Activated naive CD4-positive, alpha-beta T cell treated with anti-CD3 and anti-CD28 coated beads, Interleukin-2, amount 10 ng/mL, durations not matched to agents 7 days and 5 days (primary cell): ENCODE measurements at regions not wholly inside any gene's neighbourhood (a gene's known extent, or its start where the extent isn't known, plus 50 kb on each side); places are given as distances from the start of the nearest gene placed in this dataset.
"Not testable (repeated sequence)": the region's sequence is repeated elsewhere in the genome, so short reads cannot be mapped to it uniquely, and the experiment has no call there.

ENCODE experiments used
- CTCF ChIA-PET: fragments of 350-600 bp; sonication (Branson Sonifier 250); formaldehyde crosslinking; loops from one replicate; lab custom pipeline; 2021; ENCODE audit warnings: antibody characterized with exemption; lab: Charles Lee
- DNase-seq: peaks from one replicate; pipeline ENCODE4 v3.0.0-alpha.2; 2020
- H3K27ac Mint-ChIP-seq: one replicate; pipeline ENCODE4 v1.8.0; 2021; ENCODE audit warnings: mild to moderate bottlenecking, moderate library complexity, mixed read lengths
- H3K27me3 Mint-ChIP-seq: one replicate; pipeline ENCODE4 v1.8.0; 2021; ENCODE audit warnings: mild to moderate bottlenecking, mixed read lengths
- H3K36me3 Mint-ChIP-seq: one replicate; pipeline ENCODE4 v1.8.0; 2021; ENCODE audit warnings: mixed read lengths
- H3K4me1 Mint-ChIP-seq: one replicate; pipeline ENCODE4 v1.8.0; 2021; ENCODE audit warnings: mixed read lengths
- H3K4me3 Mint-ChIP-seq: one replicate; pipeline ENCODE4 v1.8.0; 2021; ENCODE audit warnings: mild to moderate bottlenecking, moderate library complexity, mixed read lengths
- H3K9me3 Mint-ChIP-seq: one replicate; pipeline ENCODE4 v1.8.0; 2021; ENCODE audit warnings: mixed read lengths

DNA sequence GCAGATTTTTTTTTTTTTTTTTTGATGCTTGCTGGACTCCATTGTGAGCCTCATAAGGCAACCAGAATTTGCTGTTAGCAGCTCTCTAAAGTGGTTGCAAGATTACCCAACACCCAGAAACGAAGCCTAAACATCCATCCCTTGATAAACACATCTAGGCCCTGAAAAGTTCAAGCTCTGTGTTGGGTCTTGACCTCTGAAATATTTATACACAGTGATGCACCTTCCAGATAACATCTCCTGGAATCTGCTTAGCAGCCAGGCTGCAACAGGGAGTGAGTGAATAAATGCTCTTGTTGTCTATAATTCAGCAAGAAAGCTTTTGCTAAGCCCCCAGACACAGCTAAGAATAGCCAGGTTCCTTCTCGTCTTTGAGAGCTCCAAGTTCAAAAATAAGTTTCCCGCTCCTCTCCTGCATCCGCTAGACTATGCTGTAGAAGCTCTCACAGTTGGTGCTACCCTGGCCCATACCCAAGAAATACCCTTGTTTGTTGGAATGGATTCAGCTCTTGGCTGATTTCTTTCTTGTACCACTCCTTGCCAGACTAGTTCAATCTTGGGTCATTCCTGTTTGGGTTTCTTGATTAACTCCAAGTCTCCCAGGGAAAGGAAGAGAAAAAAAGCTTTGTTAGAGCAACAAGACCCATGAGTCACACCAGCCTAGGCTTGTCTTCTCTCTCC is 610.6 kb upstream of the TBX3 start:
- Mint-ChIP-seq H3K27ac (no peak overlapping the region), H3K4me3 (no peak overlapping the region), H3K27me3 (no peaks in the 10 kb centered on the region), H3K9me3 (peaks cover 8% of the 10 kb centered on the region), H3K36me3 (no peaks in the 10 kb centered on the region), H3K4me1 (no peaks in the 10 kb centered on the region)
- DNase-seq, result no peak
- CTCF ChIA-PET, result no interaction called here

DNA sequence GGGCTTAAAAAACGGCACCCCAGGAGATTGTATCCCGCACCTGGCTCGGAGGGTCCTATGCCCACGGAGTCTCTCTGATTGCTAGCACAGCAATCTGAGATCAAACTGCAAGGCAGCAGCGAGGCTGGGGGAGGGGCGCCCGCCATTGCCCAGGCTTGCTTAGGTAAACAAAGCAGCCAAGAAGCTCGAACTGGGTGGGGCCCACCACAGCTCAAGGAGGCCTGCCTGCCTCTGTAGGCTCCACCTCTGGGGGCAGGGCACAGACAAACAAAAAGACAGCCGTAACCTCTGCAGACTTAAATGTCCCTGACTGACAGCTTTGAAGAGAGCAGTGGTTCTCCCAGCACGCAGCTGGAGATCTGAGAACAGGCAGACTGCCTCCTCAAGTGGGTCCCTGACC is 601.5 kb upstream of the TBX3 start:
- DNase-seq, H3K36me3 Mint-ChIP-seq, H3K9me3 Mint-ChIP-seq, H3K27ac Mint-ChIP-seq, H3K27me3 Mint-ChIP-seq, H3K4me1 Mint-ChIP-seq, CTCF ChIA-PET, H3K4me3 Mint-ChIP-seq: not testable (repeated sequence)

DNA sequence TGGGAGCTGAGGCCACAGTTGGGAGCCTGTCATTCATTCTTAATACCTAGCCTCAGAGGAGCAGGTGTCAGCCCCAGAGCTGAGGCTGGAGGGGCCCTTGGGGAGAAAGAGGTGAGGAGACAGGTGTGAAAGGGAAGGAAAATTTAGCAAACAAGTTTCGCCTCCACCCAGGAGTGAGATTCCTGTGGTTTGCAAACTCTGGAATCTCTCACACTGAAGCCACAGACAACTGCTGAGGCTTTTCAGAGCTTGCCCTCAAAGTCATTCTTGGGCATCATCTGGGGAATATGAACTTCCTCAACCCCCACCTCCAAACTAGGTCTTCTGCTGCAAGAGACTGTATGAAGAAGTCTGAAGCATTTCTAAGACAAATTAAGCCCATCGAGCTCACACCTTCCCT is 589.5 kb upstream of the TBX3 start:
- no peak for DNase-seq
- Mint-ChIP-seq H3K4me3 (no peak overlapping the region), H3K4me1 (no peaks in the 10 kb centered on the region), H3K9me3 (peaks cover 7% of the 10 kb centered on the region), H3K36me3 (no peaks in the 10 kb centered on the region), H3K27ac (no peak overlapping the region), H3K27me3 (no peaks in the 10 kb centered on the region)
- CTCF ChIA-PET, result no interaction called here

- H3K27ac Mint-ChIP-seq, result no peak overlapping the region
- H3K27me3 Mint-ChIP-seq, result no peaks in the 10 kb centered on the region
- CTCF ChIA-PET, result no interaction called here
- H3K4me1 Mint-ChIP-seq, result no peaks in the 10 kb centered on the region
- peaks cover 5% of the 10 kb centered on the region for H3K9me3 Mint-ChIP-seq
- no peaks in the 10 kb centered on the region for H3K36me3 Mint-ChIP-seq
- no peak for DNase-seq
- H3K4me3 Mint-ChIP-seq, result no peak overlapping the region
Observed at GRCh38 chr12:115268451-115268850, 584.5 kb upstream of the TBX3 start.

DNA sequence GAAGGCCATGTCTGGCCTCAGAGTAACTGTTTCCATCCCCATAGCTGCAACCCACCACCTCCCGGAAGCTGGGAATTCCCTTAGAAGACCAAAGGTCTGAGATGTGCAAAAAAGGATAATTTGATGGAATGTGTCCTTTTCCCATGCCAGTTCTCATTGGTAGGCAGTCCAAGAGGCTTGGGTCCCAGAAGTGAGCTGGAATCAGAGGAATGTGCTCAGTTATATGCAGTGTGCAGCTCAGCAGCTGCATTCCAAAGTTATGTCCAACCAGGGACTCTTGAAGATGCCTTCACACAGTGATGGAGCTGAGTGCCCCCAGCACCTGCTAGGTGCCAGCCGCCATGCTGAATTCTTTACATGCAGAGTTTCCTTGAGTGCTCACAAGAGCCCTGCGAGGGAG is 583.9 kb upstream of the TBX3 start:
- no peak overlapping the region for H3K27ac Mint-ChIP-seq
- CTCF ChIA-PET, result no interaction called here
- H3K9me3 Mint-ChIP-seq, result peaks cover 5% of the 10 kb centered on the region
- DNase-seq, result no peak
- H3K4me1 Mint-ChIP-seq, result no peaks in the 10 kb centered on the region
- no peaks in the 10 kb centered on the region for H3K27me3 Mint-ChIP-seq
- no peaks in the 10 kb centered on the region for H3K36me3 Mint-ChIP-seq
- H3K4me3 Mint-ChIP-seq, result no peak overlapping the region

GRCh38 chr12:115267464-115267863 is 583.5 kb upstream of the TBX3 start:
- CTCF ChIA-PET, result no interaction called here

DNA sequence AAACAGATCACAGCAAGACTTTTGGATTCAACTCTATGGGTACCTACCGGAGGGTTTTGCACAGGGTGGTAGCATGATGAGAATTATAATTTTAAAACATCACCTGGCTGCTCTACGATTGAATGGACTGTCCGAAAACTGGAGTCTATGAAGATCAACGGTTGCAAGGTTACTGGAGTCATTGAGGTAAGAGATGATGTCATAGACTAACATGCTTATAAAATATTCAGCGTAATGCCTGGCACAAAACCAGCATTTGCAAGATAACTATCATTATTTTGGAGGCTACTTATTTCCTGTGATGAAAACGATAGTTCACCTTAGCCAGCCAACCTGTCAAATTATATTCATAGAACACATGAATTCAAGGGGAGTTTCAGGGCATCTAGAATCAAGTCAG is 580.6 kb upstream of the TBX3 start:
- no peaks in the 10 kb centered on the region for H3K4me1 Mint-ChIP-seq
- no peak overlapping the region for H3K4me3 Mint-ChIP-seq
- no peak for DNase-seq
- peaks cover 3% of the 10 kb centered on the region for H3K9me3 Mint-ChIP-seq
- no peaks in the 10 kb centered on the region for H3K36me3 Mint-ChIP-seq
- CTCF ChIA-PET, result no interaction called here
- H3K27me3 Mint-ChIP-seq, result no peaks in the 10 kb centered on the region
- H3K27ac Mint-ChIP-seq, result no peak overlapping the region

More at GRCh38 chr12:115267464-115267863, 583.5 kb upstream of the TBX3 start:
- Mint-ChIP-seq H3K4me1 (no peaks in the 10 kb centered on the region), H3K27me3 (no peaks in the 10 kb centered on the region), H3K9me3 (peaks cover 5% of the 10 kb centered on the region), H3K4me3 (no peak overlapping the region), H3K27ac (no peak overlapping the region), H3K36me3 (no peaks in the 10 kb centered on the region)
- no peak for DNase-seq

DNA sequence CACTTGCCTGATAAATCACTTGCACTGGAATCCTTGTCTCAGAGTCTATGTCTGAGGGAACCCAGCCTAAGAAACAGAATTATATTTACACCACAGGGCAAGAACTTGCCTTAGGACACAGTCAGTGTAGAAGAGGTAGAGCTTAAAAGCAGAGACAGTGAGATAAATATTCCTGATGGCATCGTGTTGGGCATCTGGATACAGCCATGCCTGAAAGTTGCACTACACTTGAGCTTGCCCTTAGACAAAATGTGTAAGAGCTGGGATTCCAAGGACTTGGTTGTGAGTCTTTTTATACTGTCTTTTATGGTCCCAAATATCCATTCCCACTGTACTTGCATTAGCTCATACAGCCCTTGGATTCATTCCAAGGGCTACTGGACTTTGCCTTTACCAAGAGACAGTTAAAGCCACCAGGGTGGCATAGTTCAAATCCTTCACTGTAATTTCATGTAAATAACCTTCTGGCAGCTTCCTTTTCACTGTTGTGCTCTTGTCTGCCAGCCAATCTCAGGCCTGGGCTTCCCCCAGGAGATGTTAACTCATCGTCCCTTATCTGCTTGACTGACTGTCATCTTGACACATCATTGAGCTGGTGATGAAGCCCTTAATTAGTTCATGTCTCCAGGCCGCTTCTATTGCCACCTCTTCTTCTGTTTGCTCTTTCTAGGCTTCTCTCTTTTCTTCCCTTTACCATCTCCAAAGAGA is 577.9 kb upstream of the TBX3 start:
- H3K9me3 Mint-ChIP-seq, result peaks cover 4% of the 10 kb centered on the region
- DNase-seq, result no peak
- no peaks in the 10 kb centered on the region for H3K27me3 Mint-ChIP-seq
- no peaks in the 10 kb centered on the region for H3K4me1 Mint-ChIP-seq
- H3K27ac Mint-ChIP-seq, result no peak overlapping the region
- no peak overlapping the region for H3K4me3 Mint-ChIP-seq
- no peaks in the 10 kb centered on the region for H3K36me3 Mint-ChIP-seq
- CTCF ChIA-PET, result no interaction called here

- CTCF ChIA-PET, result no interaction called here
- DNase-seq, result no peak
- Mint-ChIP-seq H3K4me1 (no peaks in the 10 kb centered on the region), H3K4me3 (no peak overlapping the region), H3K9me3 (peaks cover 4% of the 10 kb centered on the region), H3K27ac (no peak overlapping the region), H3K27me3 (no peaks in the 10 kb centered on the region), H3K36me3 (no peaks in the 10 kb centered on the region)
Observed at GRCh38 chr12:115260762-115261675, 577.0 kb upstream of the TBX3 start.

- CTCF ChIA-PET, result no interaction called here
- no peaks in the 10 kb centered on the region for H3K36me3 Mint-ChIP-seq
- H3K9me3 Mint-ChIP-seq, result peaks cover 4% of the 10 kb centered on the region
- DNase-seq, result no peak
- no peak overlapping the region for H3K27ac Mint-ChIP-seq
- no peaks in the 10 kb centered on the region for H3K4me1 Mint-ChIP-seq
- no peak overlapping the region for H3K4me3 Mint-ChIP-seq
- H3K27me3 Mint-ChIP-seq, result no peaks in the 10 kb centered on the region
Observed at GRCh38 chr12:115259968-115260747, 576.2 kb upstream of the TBX3 start.

GRCh38 chr12:115257791-115258190 is 573.8 kb upstream of the TBX3 start:
- Mint-ChIP-seq H3K27me3 (no peaks in the 10 kb centered on the region), H3K36me3 (no peaks in the 10 kb centered on the region), H3K27ac (no peak overlapping the region), H3K9me3 (peaks cover 6% of the 10 kb centered on the region), H3K4me3 (no peak overlapping the region), H3K4me1 (no peaks in the 10 kb centered on the region)
- CTCF ChIA-PET, result no interaction called here
- DNase-seq, result no peak

GRCh38 chr12:115255962-115256361 is 572.0 kb upstream of the TBX3 start:
- no peak overlapping the region for H3K4me3 Mint-ChIP-seq
- peaks cover 11% of the 10 kb centered on the region for H3K9me3 Mint-ChIP-seq
- CTCF ChIA-PET, result interaction anchor here (0.6 kb wide), 1 partner anchor 18 kb away, joined by 4 read pairs; no protein-coding TSS in a partner anchor

GRCh38 chr12:115255257-115255656 is 571.3 kb upstream of the TBX3 start:
- no peaks in the 10 kb centered on the region for H3K27me3 Mint-ChIP-seq
- H3K4me1 Mint-ChIP-seq, result no peaks in the 10 kb centered on the region
- no peak overlapping the region for H3K27ac Mint-ChIP-seq
- no peak for DNase-seq
- peaks cover 11% of the 10 kb centered on the region for H3K9me3 Mint-ChIP-seq
- H3K36me3 Mint-ChIP-seq, result no peaks in the 10 kb centered on the region
- CTCF ChIA-PET, result no interaction called here
- no peak overlapping the region for H3K4me3 Mint-ChIP-seq

More at GRCh38 chr12:115255962-115256361, 572.0 kb upstream of the TBX3 start:
- H3K4me1 Mint-ChIP-seq, result no peaks in the 10 kb centered on the region
- DNase-seq, result no peak
- no peaks in the 10 kb centered on the region for H3K27me3 Mint-ChIP-seq
- H3K36me3 Mint-ChIP-seq, result no peaks in the 10 kb centered on the region
- no peak overlapping the region for H3K27ac Mint-ChIP-seq

- DNase-seq, result no peak
- no peaks in the 10 kb centered on the region for H3K4me1 Mint-ChIP-seq
- CTCF ChIA-PET, result no interaction called here
- peaks cover 11% of the 10 kb centered on the region for H3K9me3 Mint-ChIP-seq
- H3K27me3 Mint-ChIP-seq, result no peaks in the 10 kb centered on the region
- H3K36me3 Mint-ChIP-seq, result no peaks in the 10 kb centered on the region
- H3K27ac Mint-ChIP-seq, result no peak overlapping the region
- H3K4me3 Mint-ChIP-seq, result no peak overlapping the region
Observed at GRCh38 chr12:115253049-115253448, 569.1 kb upstream of the TBX3 start.
